ENCODE measurements at regions not wholly inside any gene's neighbourhood (a gene's known extent, or its start where the extent isn't known, plus 50 kb on each side); places are given as distances from the start of the nearest gene placed in this dataset.

GRCh38 chr10:124179308-124180043, 86.1 kb upstream of the CHST15 start:
- no peak for TF ChIP-seq CTCF (conservative IDR thresholded peaks at IDR 0.05; ENCODE audit: low read length)
- no peak for TF ChIP-seq EZH2phosphoT487 (IDR thresholded peaks at IDR 0.05; ENCODE audit: borderline replicate concordance, low read depth, low read length)
